SK-N-SH (cell line): ENCODE measurements at regions not wholly inside any gene's neighbourhood (a gene's known extent, or its start where the extent isn't known, plus 50 kb on each side); places are given as distances from the start of the nearest gene placed in this dataset.
A peak's percentile ranks its signal among the peaks of the same experiment; 100 is the strongest.
"Not testable (repeated sequence)": the region's sequence is repeated elsewhere in the genome, so short reads cannot be mapped to it uniquely, and the experiment has no call there.

Experiments
- CTCF ChIA-PET: fragments of 300-600, 350-600 bp; formaldehyde crosslinking; extraction: SDS; loops from one replicate; lab custom pipeline; 2021; lab: Yijun Ruan, JAX
- POLR2A ChIA-PET: fragments of 350-600 bp; sonication (Branson Sonifier 250); formaldehyde crosslinking; extraction: SDS; loops from one replicate; lab custom pipeline; 2020; ENCODE audit warnings: antibody characterized with exemption, inconsistent platforms; lab: Yijun Ruan, JAX
- DNase-seq: peaks from one replicate; pipeline ENCODE4 v3.0.0; 2012
- H2AFZ ChIP-seq: fragments of 200-600 bp; sonication (generic); 2 replicates; pipeline ENCODE4 v1.8.1; 2016; ENCODE audit warnings: antibody characterized with exemption, mild to moderate bottlenecking, low read depth
- H3F3A ChIP-seq: fragments of 200-600 bp; sonication (generic); replicated peaks from 2 replicates; pipeline ENCODE3; 2016; ENCODE audit warnings: antibody characterized with exemption, mild to moderate bottlenecking; ENCODE audit not compliant: insufficient read depth
- H3K27ac ChIP-seq, 2 experiments: fragments of 200-500 bp in 1 of 2; fragments of 200-600 bp in 1 of 2; sonication (Bioruptor generic) in 1 of 2; sonication (generic), shearing (Covaris generic) in 1 of 2; 2 replicates each; pipeline versions ENCODE4 v1.5.1 to v1.6.1; 2014 to 2016; ENCODE audit warnings: low read depth in 2 of 2, inconsistent platforms in 1 of 2, low read length in 1 of 2, mild to moderate bottlenecking in 1 of 2, mixed read lengths in 1 of 2
- H3K27me3 ChIP-seq: fragments of 200-600 bp; sonication (generic), shearing (Covaris generic); 2 replicates; pipeline ENCODE4 v1.6.1; 2016; ENCODE audit warnings: mixed run types; ENCODE audit not compliant: insufficient read depth
- H3K36me3 ChIP-seq, 2 experiments: fragments of 200-500 bp in 1 of 2; fragments of 200-600 bp in 1 of 2; sonication (Bioruptor generic) in 1 of 2; sonication (generic) in 1 of 2; replicated peaks in 1 of 2; 2 replicates each; pipeline versions ENCODE3 to v1.5.1; 2014 to 2016; ENCODE audit warnings: low read length in 1 of 2, mild to moderate bottlenecking in 1 of 2; ENCODE audit not compliant: insufficient read depth in 2 of 2, control insufficient read depth in 1 of 2
- H3K4me1 ChIP-seq, 2 experiments: fragments of 200-500 bp in 1 of 2; fragments of 200-600 bp in 1 of 2; sonication (Bioruptor generic) in 1 of 2; sonication (generic), shearing (Covaris generic) in 1 of 2; 2 replicates each; pipeline versions ENCODE4 v1.5.1 to v1.6.1; 2014 to 2016; ENCODE audit warnings: low read depth in 1 of 2, low read length in 1 of 2, mixed run types in 1 of 2; ENCODE audit not compliant: insufficient read depth in 2 of 2, control insufficient read depth in 1 of 2
- H3K4me2 ChIP-seq: fragments of 200-600 bp; sonication (generic), shearing (Covaris generic); 2 replicates; pipeline ENCODE4 v1.6.1; 2017; ENCODE audit warnings: mixed run types
- H3K4me3 ChIP-seq, 2 experiments: fragments of 200-500 bp in 1 of 2; fragments of 200-600 bp in 1 of 2; sonication (Bioruptor generic) in 1 of 2; sonication (generic), shearing (Covaris generic) in 1 of 2; 2 replicates each; pipeline versions ENCODE4 v1.5.1 to v1.8.1; 2014 to 2016; ENCODE audit warnings: low read depth in 2 of 2, inconsistent platforms in 1 of 2, low read length in 1 of 2, mild to moderate bottlenecking in 1 of 2, mixed read lengths in 1 of 2, moderate library complexity in 1 of 2
- H3K79me2 ChIP-seq: fragments of 200-600 bp; sonication (generic); 2 replicates; pipeline ENCODE4 v1.8.1; 2017; ENCODE audit warnings: mild to moderate bottlenecking; ENCODE audit not compliant: insufficient read depth
- H3K9ac ChIP-seq: fragments of 200-600 bp; sonication (generic); 2 replicates; pipeline ENCODE4 v1.6.1; 2017; ENCODE audit warnings: mixed run types
- H3K9me2 ChIP-seq: fragments of 200-600 bp; sonication (generic); 2 replicates; pipeline ENCODE4 v1.6.1; 2017; ENCODE audit warnings: mixed run types
- H3K9me3 ChIP-seq: fragments of 200-600 bp; sonication (generic); 2 replicates; pipeline ENCODE4 v1.6.1; 2017; ENCODE audit warnings: mixed run types, mild to moderate bottlenecking, moderate library complexity
- H4K20me1 ChIP-seq: fragments of 200-600 bp; sonication (generic); 2 replicates; pipeline ENCODE4 v1.6.1; 2017; ENCODE audit warnings: mild to moderate bottlenecking, mixed run types; ENCODE audit not compliant: insufficient read depth
- ELF1 ChIP-seq: IDR thresholded peaks from 2 replicates; pipeline ENCODE4 v1.4.0; 2012
- EP300 ChIP-seq, 2 experiments: IDR thresholded peaks; 2 replicates each; pipeline versions ENCODE4 v1.4.0 to v1.6.1; 2012; ENCODE audit warnings: borderline replicate concordance in 1 of 2, low read depth in 1 of 2, low read length in 1 of 2
- EZH2phosphoT487 ChIP-seq: fragments of 200-600 bp; sonication (generic); IDR thresholded peaks from 2 replicates; pipeline ENCODE4 v1.6.1; 2017; ENCODE audit warnings: low read depth, mixed run types, mild to moderate bottlenecking, antibody characterized with exemption, moderate library complexity, borderline replicate concordance
- FOSL2 ChIP-seq: IDR thresholded peaks from 2 replicates; pipeline ENCODE4 v1.4.0; 2012; ENCODE audit warnings: low read depth, mild to moderate bottlenecking, moderate library complexity, borderline replicate concordance
- FOXM1 ChIP-seq: IDR thresholded peaks from 2 replicates; pipeline ENCODE4 v1.4.0; 2012; ENCODE audit warnings: low read depth, mild to moderate bottlenecking
- NFIC ChIP-seq: IDR thresholded peaks from 2 replicates; pipeline ENCODE4 v1.4.0; 2012; ENCODE audit warnings: borderline replicate concordance
- RFX5 ChIP-seq: IDR thresholded peaks from 2 replicates; pipeline ENCODE4 v1.6.1; 2012; ENCODE audit warnings: mild to moderate bottlenecking, improper control_type of control experiment, low read length
- SIN3A ChIP-seq: IDR thresholded peaks from 2 replicates; pipeline ENCODE4 v1.6.1; 2012; ENCODE audit warnings: low read depth, mild to moderate bottlenecking, low read length, moderate library complexity, borderline replicate concordance
- SMC3 ChIP-seq: IDR thresholded peaks from 2 replicates; pipeline ENCODE4 v1.6.1; 2012; ENCODE audit warnings: low read depth, low read length, improper control_type of control experiment
- TAF1 ChIP-seq: IDR thresholded peaks from 2 replicates; pipeline ENCODE4 v1.6.1; 2012; ENCODE audit warnings: low read depth, mild to moderate bottlenecking, low read length, moderate library complexity, borderline replicate concordance
- TCF12 ChIP-seq: IDR thresholded peaks from 2 replicates; pipeline ENCODE4 v1.4.0; 2012
- TEAD4 ChIP-seq: IDR thresholded peaks from 2 replicates; pipeline ENCODE4 v1.4.0; 2012; ENCODE audit warnings: mild to moderate bottlenecking, borderline replicate concordance; ENCODE audit not compliant: insufficient read depth
- USF2 ChIP-seq: fragments of 150-350 bp; IDR thresholded peaks from 2 replicates; pipeline ENCODE4 v1.6.1; 2017; ENCODE audit warnings: antibody characterized with exemption, low read length, low read depth, borderline replicate concordance
- YY1 ChIP-seq: IDR thresholded peaks from 2 replicates; pipeline ENCODE4 v1.4.0; 2012; ENCODE audit warnings: low read depth, mild to moderate bottlenecking
- WGBS: methylation state at CpG from one replicate; pipeline ENCODE4 v1.1.6; 2017; ENCODE audit warnings: low lambda C conversion rate; 5-methylcytosine and 5-hydroxymethylcytosine counted together
- TF ChIP-seq, protein P1 (sequence below): fragments of 150-350 bp; IDR thresholded peaks from 2 replicates; pipeline ENCODE4 v1.6.1; 2016; ENCODE audit warnings: mild to moderate bottlenecking, low read depth, low read length
- TF ChIP-seq, protein P2 (sequence below): IDR thresholded peaks from 2 replicates; pipeline ENCODE4 v1.4.0; 2012; ENCODE audit warnings: low read depth, borderline replicate concordance

DNA sequence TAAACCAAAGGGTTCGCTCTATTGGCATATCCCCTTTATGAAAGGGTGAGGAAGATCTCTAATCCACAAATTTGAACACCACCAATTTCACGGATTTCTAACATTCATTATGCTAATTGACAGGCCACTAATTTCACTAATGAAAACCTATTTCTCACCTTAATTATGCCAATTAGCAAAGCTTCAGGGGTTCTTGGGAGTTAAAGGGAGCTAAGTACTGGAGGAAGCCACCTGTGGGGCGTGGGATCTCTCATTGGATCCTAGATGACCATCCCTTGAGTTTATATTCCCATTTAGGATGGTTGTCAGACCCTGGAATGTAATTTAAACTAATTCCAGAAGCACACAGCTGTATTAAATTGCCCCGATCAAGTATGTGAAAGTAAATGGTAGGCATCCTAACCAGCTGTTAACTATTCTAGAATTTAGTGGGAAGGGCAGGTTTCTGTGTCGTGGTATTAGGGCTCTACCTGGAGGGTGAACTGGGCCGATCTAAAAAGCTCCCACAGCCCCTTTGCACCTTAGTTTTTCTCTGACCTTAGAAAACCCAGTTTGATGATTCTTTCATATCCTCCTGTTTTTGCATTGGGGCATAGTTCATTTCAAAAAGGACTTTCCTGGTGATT, 77.1 kb downstream of the C9orf152 start:
- TF ChIP-seq EZH2phosphoT487, result no peak
- no peak for TF ChIP-seq EP300 (IDR thresholded peaks at IDR 0.05; ENCODE audit: borderline replicate concordance in 1 of 2, low read depth in 1 of 2, low read length in 1 of 2)
- no peak for TF ChIP-seq TAF1
- no peak for TF ChIP-seq TCF12
- no peak for TF ChIP-seq RFX5
- no peak for TF ChIP-seq TEAD4
- TF ChIP-seq, all 33 proteins: peak for 0
- no peaks in the 10 kb centered on the region for H3K27me3 ChIP-seq
- peak overlapping the region in 1 of 2 experiments; percentile 78; a peak in 1 of 4 replicates for H3K27ac ChIP-seq
- ChIA-PET POLR2A (no interaction called here), CTCF (interaction anchor here (2.8 kb wide), 1 partner anchor 227 kb away, joined by 10 read pairs; no protein-coding TSS in a partner anchor)
- H4K20me1 ChIP-seq, result peaks cover 95% of the 10 kb centered on the region
- H3K9me2 ChIP-seq, result no peaks in the 10 kb centered on the region
- H3K79me2 ChIP-seq, result peaks cover 97% of the 10 kb centered on the region
- peaks cover 32% of the 10 kb centered on the region for H3F3A ChIP-seq
- 88% methylated on average over 6 of the region's 6 CpGs for WGBS
- no peak overlapping the region for H3K9ac ChIP-seq
- H3K4me2 ChIP-seq, result no peak overlapping the region
- peaks cover 0 to 24% of the 10 kb centered on the region in 2 experiments; a peak in 2 of 4 replicates for H3K4me1 ChIP-seq
- no peak for DNase-seq
- H2AFZ ChIP-seq, result no peak overlapping the region
- no peaks in the 10 kb centered on the region for H3K9me3 ChIP-seq
- H3K36me3 ChIP-seq, result peaks cover 0 to 12% of the 10 kb centered on the region in 2 experiments
- no peak overlapping the region for H3K4me3 ChIP-seq

- peaks cover 95% of the 10 kb centered on the region for H4K20me1 ChIP-seq
- no peak overlapping the region for H2AFZ ChIP-seq
- ChIA-PET POLR2A (no interaction called here), CTCF (interaction anchor here (0.6 to 2.8 kb wide), 2 partner anchors 228 kb away, joined by 3 to 10 read pairs; no protein-coding TSS in a partner anchor)
- no peaks in the 10 kb centered on the region for H3K9me2 ChIP-seq
- peaks cover 32% of the 10 kb centered on the region for H3F3A ChIP-seq
- 75% methylated on average over 2 of the region's 2 CpGs for WGBS
- TF ChIP-seq YY1 (no peak), FOSL2 (no peak), USF2 (no peak), FOXM1 (no peak), TAF1 (no peak), ELF1 (no peak), TEAD4 (no peak), NFIC (no peak), SIN3A (no peak), SMC3 (no peak)
- TF ChIP-seq, protein P1, sequence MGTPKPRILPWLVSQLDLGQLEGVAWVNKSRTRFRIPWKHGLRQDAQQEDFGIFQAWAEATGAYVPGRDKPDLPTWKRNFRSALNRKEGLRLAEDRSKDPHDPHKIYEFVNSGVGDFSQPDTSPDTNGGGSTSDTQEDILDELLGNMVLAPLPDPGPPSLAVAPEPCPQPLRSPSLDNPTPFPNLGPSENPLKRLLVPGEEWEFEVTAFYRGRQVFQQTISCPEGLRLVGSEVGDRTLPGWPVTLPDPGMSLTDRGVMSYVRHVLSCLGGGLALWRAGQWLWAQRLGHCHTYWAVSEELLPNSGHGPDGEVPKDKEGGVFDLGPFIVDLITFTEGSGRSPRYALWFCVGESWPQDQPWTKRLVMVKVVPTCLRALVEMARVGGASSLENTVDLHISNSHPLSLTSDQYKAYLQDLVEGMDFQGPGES, result no peak
- TF ChIP-seq, protein P2, sequence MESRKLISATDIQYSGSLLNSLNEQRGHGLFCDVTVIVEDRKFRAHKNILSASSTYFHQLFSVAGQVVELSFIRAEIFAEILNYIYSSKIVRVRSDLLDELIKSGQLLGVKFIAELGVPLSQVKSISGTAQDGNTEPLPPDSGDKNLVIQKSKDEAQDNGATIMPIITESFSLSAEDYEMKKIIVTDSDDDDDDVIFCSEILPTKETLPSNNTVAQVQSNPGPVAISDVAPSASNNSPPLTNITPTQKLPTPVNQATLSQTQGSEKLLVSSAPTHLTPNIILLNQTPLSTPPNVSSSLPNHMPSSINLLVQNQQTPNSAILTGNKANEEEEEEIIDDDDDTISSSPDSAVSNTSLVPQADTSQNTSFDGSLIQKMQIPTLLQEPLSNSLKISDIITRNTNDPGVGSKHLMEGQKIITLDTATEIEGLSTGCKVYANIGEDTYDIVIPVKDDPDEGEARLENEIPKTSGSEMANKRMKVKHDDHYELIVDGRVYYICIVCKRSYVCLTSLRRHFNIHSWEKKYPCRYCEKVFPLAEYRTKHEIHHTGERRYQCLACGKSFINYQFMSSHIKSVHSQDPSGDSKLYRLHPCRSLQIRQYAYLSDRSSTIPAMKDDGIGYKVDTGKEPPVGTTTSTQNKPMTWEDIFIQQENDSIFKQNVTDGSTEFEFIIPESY, result no peak
- peak overlapping the region in 1 of 2 experiments; percentile 78; a peak in 1 of 4 replicates for H3K27ac ChIP-seq
- H3K36me3 ChIP-seq, result peaks cover 4 to 18% of the 10 kb centered on the region in 2 experiments
- H3K79me2 ChIP-seq, result peaks cover 97% of the 10 kb centered on the region
- H3K9me3 ChIP-seq, result no peaks in the 10 kb centered on the region
- no peak for DNase-seq
- H3K9ac ChIP-seq, result no peak overlapping the region
- no peak overlapping the region for H3K4me2 ChIP-seq
- no peaks in the 10 kb centered on the region for H3K27me3 ChIP-seq
- no peak overlapping the region for H3K4me3 ChIP-seq
- peaks cover 0 to 28% of the 10 kb centered on the region in 2 experiments; a peak in 2 of 4 replicates for H3K4me1 ChIP-seq
Measured at GRCh38 chr9:110131499-110131898, 76.5 kb downstream of the C9orf152 start.

- H2AFZ ChIP-seq, H3K9me3 ChIP-seq, H3K27me3 ChIP-seq, H3K9ac ChIP-seq, H3K4me3 ChIP-seq, H3K4me2 ChIP-seq, H3K9me2 ChIP-seq, POLR2A ChIA-PET, DNase-seq: not testable (repeated sequence)
- H3K79me2 ChIP-seq, result peaks cover 97% of the 10 kb centered on the region
- H3K36me3 ChIP-seq, result peaks cover 13 to 28% of the 10 kb centered on the region in 2 experiments
- peaks cover 95% of the 10 kb centered on the region for H4K20me1 ChIP-seq
- CTCF ChIA-PET, result interaction anchor here (0.6 to 1.2 kb wide), 4 partner anchors 20 to 271 kb away, joined by 3 to 4 read pairs (median 4); no protein-coding TSS in a partner anchor
- peak overlapping the region in 1 of 2 experiments; percentile 78; a peak in 2 of 4 replicates for H3K27ac ChIP-seq
- peaks cover 32% of the 10 kb centered on the region for H3F3A ChIP-seq
- 96% methylated on average over 3 of the region's 3 CpGs for WGBS
- peaks cover 0 to 28% of the 10 kb centered on the region in 2 experiments; a peak in 2 of 4 replicates for H3K4me1 ChIP-seq
Measured at GRCh38 chr9:110132531-110132930, 75.4 kb downstream of the C9orf152 start.
